Amniotic epithelial cell (primary cell): ENCODE measurements at regions not wholly inside any gene's neighbourhood (a gene's known extent, or its start where the extent isn't known, plus 50 kb on each side); places are given as distances from the start of the nearest gene placed in this dataset.
"Not testable (repeated sequence)": the region's sequence is repeated elsewhere in the genome, so short reads cannot be mapped to it uniquely, and the experiment has no call there.

Experiments used
- DNase-seq: peaks from one replicate; pipeline ENCODE4 v3.0.0-alpha.2; 2010; ENCODE audit warnings: low read depth

DNA sequence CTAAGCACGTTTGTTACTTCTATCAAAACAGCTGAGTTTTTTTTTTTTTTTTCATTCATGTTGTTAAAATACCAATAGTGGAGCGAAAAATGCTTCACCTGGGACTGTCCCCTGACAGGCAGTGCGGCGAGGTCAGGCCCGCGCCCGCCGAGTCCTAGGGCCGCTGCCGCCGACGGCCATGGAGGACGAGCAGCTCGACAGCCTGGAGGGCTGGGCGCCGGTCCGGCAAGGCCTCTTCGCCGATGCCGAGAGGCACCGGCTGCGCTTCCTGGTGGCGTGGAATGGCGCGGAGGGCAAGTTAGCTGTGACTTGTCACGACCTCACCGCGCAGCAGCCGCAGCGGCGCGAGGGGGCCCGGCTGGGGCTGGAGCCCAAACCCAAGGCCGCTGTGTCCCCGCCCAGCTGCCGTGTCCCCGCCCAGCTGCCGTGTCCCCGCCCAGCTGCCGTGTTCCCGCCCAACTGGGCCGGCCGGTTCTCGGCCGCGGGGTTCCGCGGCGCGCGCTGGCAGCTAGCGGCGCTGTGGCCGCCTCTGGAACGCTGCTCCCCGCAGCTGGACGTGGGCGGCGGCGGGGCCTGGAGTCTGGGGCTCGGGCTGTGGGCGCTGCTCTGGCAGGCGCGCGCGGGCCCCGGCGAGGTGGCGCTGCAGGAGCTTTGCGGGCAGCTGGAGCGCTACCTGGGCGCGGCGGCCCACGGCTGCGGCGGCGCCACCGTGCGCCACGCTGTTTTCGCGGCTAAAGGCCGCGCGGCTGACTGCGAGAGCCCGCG, 56.7 kb upstream of the GOLGA8R start:
- DNase-seq, result not testable (repeated sequence)

DNA sequence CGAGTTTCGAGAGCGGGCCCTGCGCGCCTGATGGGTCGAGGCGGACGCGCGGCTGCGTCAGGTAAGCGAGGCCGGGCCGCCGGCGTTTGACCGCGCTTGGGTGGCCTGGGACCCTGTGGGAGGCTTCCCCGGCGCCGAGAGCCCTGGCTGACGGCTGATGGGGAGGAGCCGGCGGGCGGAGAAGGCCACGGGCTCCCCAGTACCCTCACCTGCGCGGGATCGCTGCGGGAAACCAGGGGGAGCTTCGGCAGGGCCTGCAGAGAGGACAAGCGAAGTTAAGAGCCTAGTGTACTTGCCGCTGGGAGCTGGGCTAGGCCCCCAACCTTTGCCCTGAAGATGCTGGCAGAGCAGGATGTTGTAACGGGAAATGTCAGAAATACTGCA, 57.3 kb upstream of the GOLGA8R start:
- DNase-seq, result not testable (repeated sequence)

DNA sequence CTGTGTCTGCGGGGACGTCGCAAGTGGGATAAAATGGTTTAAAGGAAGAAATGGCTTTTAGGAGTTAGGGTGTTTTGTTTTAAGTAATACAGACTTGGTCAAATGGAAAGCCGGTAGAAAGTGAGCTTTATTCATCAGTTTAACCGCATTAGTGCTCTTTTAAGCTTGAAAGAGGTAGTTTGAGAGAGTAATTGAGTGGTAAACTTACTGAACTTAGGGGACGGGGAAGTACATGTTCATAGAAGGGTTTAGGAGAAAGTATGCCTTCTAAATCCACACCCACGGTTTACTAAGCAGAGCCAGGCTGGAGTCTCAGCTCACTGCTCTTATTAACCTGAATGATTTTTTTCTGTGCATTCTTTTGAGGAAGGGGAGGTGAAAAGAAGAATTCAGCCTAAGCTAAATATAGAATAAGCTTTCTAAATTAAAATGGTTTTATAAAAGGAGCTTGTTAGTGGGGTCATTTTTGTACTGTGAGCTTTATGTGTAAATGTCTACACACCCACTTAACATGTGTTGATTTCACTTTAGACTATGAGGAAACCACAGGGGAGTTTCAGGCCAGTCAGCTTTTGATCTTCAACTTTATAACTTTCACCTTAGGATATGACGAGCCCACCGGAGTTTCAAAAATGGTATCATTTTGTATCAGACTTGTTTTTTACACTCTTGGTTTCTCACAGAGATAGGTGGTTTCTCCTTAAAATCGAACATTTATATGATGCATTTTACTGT, 57.9 kb upstream of the GOLGA8R start:
- not testable (repeated sequence) for DNase-seq

DNA sequence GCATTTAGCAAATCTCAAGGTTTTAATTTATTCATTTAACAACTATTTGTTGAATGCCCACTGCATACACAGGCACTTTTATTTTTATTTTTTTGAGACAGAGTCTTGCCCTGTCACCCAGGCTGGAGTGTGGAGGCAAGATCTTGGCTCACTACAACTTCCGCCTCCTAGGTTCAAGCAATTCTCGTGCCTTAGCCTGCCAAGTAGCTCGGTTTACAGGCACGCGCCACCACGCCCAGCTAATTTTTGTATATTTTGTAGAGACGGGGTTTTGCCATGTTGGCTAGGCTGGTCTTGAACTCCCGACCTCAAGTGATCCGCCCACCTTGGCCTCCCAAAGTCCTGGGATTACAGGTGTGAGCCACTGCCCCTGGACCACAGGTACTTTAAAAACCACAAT, 67.0 kb upstream of the GOLGA8Q start:
- not testable (repeated sequence) for DNase-seq

DNA sequence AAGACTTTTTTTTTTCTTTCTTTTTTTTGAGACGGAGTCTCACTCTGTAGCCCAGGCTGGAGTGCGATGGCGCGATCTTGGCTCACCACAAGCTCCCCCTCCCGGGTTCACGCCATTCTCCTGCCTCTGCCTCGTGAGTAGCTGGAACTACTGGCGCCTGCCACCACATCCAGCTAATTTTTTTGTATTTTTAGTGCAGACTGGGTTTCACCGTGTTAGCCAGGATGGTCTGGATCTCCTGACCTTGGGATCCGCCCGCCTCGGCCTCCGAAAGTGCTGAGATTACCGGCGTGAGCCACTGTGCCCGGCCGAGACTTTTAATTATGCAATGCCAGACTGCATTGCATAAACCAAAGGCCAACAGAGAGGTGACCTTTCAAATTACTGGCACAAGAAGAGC, 62.6 kb upstream of the GOLGA8Q start:
- peak; percentile 13 for DNase-seq

DNA sequence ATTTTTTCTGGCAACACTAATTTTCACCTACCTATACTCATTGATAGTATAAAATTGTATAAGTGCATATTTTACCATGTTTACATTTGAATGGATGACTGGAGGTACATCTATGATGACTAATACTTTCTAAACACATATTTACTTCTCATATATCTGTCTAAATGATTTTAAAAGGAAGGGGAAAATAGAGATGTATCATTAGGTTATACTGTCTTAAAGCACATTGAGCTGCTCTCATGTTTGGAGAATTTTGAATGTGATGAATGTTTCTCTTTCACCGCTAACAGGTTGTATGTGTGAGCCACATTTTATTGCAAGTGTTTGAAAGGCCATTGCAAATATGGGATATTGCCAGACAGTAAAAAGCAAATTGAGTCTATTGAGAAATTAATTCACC, 61.5 kb upstream of the GOLGA8Q start:
- not testable (repeated sequence) for DNase-seq

DNA sequence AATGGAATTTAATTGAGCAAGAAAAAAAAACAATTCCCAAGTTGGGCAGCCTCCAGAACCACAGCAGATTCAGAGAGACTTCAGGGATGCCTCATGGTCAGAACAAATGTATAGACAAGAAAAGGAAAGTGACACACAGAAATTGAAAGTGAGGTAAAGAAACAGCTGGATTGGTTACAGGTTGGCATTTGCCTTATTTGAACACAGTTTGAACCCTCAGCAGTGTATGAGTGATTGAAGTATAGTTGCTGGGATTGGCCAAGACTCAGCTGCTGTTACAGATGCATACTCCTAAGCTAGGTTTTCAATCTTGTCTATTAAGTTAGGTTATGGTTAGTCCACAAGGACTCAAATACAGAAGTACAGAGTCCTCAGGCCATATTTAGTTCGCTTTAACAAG, 57.9 kb upstream of the GOLGA8Q start:
- not testable (repeated sequence) for DNase-seq

DNA sequence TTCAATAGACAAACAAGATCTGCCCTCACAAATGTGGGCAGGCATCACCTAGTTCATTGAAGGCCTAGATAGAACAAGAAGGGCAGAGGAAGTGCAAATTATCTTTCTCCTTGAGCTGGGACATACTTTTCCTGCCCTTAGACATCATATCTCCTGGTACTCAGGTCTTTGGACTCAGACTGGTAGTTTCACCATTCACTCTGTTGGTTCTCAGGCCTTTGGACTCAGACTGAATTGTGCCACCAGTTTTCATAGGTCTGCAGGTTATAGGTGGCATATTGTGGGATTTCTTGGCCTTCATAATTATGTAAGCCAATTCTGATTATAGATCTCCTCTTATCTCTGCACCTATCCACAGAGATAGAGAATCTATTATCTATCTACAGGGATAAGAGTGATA, 54.6 kb upstream of the GOLGA8Q start:
- DNase-seq, result not testable (repeated sequence)

DNA sequence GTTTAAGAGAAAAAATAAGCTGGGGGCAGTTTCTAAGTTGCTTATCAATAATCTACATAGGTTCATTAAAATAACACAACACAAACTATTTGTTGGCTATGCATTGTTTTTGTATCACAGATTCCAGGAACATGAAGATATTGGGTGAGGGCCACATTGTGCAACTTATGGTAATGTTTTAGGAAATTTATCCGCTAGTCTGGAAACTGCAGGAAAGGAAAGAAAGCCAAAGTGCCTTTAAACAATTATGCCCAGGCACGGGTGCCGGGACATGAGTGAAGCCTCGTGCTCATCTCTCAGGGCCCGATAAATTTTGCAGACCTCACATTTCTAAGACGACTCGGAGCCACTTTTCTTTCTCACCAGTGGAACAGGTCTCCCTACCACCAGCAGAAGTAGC, 52.6 kb upstream of the GOLGA8Q start:
- not testable (repeated sequence) for DNase-seq

DNA sequence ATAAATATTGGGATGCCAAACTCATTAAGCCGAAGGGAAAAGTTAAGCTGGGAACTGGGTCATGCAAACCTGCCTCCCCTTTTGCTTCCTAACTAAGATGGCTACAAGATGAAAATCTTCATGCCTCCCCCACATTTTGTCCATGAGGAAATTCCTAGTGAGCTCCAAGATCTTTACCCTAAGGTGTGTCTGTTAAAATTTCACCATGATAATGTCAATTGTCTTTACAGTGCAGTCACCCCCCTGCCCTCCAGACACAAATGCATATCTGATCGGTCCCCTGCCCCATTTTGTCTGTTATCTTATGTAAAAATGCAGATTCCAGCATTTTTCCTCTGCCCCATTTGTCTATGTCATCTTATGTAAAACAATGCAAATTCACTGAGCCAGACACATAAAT, 51.3 kb upstream of the GOLGA8Q start:
- DNase-seq, result not testable (repeated sequence)
